H1 (cell line): ENCODE measurements at regions not wholly inside any gene's neighbourhood (a gene's known extent, or its start where the extent isn't known, plus 50 kb on each side); places are given as distances from the start of the nearest gene placed in this dataset.

Experiments used
- CHD7 ChIP-seq: fragments of 300-600 bp; sonication (generic); IDR thresholded peaks from 2 replicates; pipeline ENCODE4 v1.7.1; 2012; ENCODE audit warnings: low read length, moderate library complexity, mild to moderate bottlenecking, inconsistent platforms; ENCODE audit not compliant: insufficient replicate concordance
- EGR1 ChIP-seq: IDR thresholded peaks from 2 replicates; pipeline ENCODE4 v1.6.1; 2011; ENCODE audit warnings: low read depth, low read length, borderline replicate concordance
- KDM1A ChIP-seq: fragments of 200-600, 300-600 bp; sonication (generic); IDR thresholded peaks from 2 replicates; pipeline ENCODE4 v1.7.1; 2016; ENCODE audit warnings: mild to moderate bottlenecking, low read length, borderline replicate concordance
- PHF8 ChIP-seq: fragments of 200-600 bp; sonication (generic); conservative IDR thresholded peaks from 2 replicates; pipeline ENCODE4 v1.7.1; 2012; ENCODE audit warnings: low read depth, mild to moderate bottlenecking, inconsistent platforms, low read length, moderate library complexity
- POLR2A ChIP-seq, 2 experiments: IDR thresholded peaks; 1 replicate in 1 of 2; 2 replicates in 1 of 2; pipeline ENCODE4 v1.6.1; 2011; ENCODE audit warnings: low read depth in 2 of 2, low read length in 2 of 2, mild to moderate bottlenecking in 2 of 2; ENCODE audit errors: control extremely low read depth in 1 of 2
- SIN3A ChIP-seq, 2 experiments: IDR thresholded peaks in 1 of 2; conservative IDR thresholded peaks in 1 of 2; 2 replicates each; pipeline ENCODE4 v1.6.1; 2011 to 2012; ENCODE audit warnings: low read length in 2 of 2, improper control_type of control experiment in 1 of 2, low read depth in 1 of 2, mild to moderate bottlenecking in 1 of 2
- TEAD4 ChIP-seq: IDR thresholded peaks from 2 replicates; pipeline ENCODE4 v1.6.1; 2012; ENCODE audit warnings: low read depth, low read length, inconsistent platforms, mixed read lengths

- TF ChIP-seq CHD7 (no peak), EGR1 (no peak), POLR2A (IDR thresholded peaks at IDR 0.05; ENCODE audit: control extremely low read depth in 1 of 2, low read depth in 2 of 2, low read length in 2 of 2) (no peak), KDM1A (no peak), PHF8 (no peak), SIN3A (conservative IDR thresholded peaks at IDR 0.05 in 1 of 2, IDR thresholded peaks at IDR 0.05 in 1 of 2; ENCODE audit: low read depth in 1 of 2, low read length in 2 of 2) (no peak), TEAD4 (no peak)
Measured at GRCh38 chr12:94091624-94092023, 56.8 kb upstream of the PLXNC1 start (continued).
